CD4-positive, CD25-positive, alpha-beta regulatory T cell (primary cell): ENCODE measurements at regions not wholly inside any gene's neighbourhood (a gene's known extent, or its start where the extent isn't known, plus 50 kb on each side); places are given as distances from the start of the nearest gene placed in this dataset.
A peak's percentile ranks its signal among the peaks of the same experiment; 100 is the strongest.

Source experiments
- ATAC-seq, 2 donors: fragments of 150-1000 bp; cut with Tn5 transposase; one replicate each; pipeline ENCODE4 v1.10.0; 2021; ENCODE audit warnings: low read depth in 2 of 2, moderate number of reproducible peaks in 2 of 2, moderate library complexity in 1 of 2
- DNase-seq, 3 donors: peaks; one replicate each; pipeline versions ENCODE4 v3.0.0 to v3.0.0-alpha.2; 2012 to 2022; ENCODE audit warnings: mixed read lengths in 1 of 3
- H3K27ac ChIP-seq: one replicate; pipeline ENCODE4 v1.7.0; 2013; ENCODE audit warnings: mild to moderate bottlenecking, low read length; ENCODE audit not compliant: insufficient read depth, poor library complexity, severe bottlenecking
- H3K27me3 ChIP-seq: one replicate; pipeline ENCODE4 v1.7.0; 2013; ENCODE audit warnings: low read length; ENCODE audit not compliant: control insufficient read depth, insufficient read depth
- H3K36me3 ChIP-seq: one replicate; pipeline ENCODE4 v1.7.0; 2013; ENCODE audit warnings: mild to moderate bottlenecking, low read length, moderate library complexity; ENCODE audit not compliant: control insufficient read depth, insufficient read depth
- H3K4me1 ChIP-seq: 2 replicates; pipeline ENCODE4 v1.7.0; 2013; ENCODE audit warnings: mild to moderate bottlenecking, low read length; ENCODE audit not compliant: insufficient read depth, control insufficient read depth, poor library complexity, severe bottlenecking
- H3K4me3 ChIP-seq: one replicate; pipeline ENCODE4 v1.7.0; 2013; ENCODE audit warnings: low read depth, mild to moderate bottlenecking, low read length, moderate library complexity
- H3K9me3 ChIP-seq, 2 experiments: 1 replicate in 1 of 2; 2 replicates in 1 of 2; pipeline ENCODE4 v1.7.0; 2013; ENCODE audit warnings: low read length in 2 of 2, mild to moderate bottlenecking in 1 of 2, moderate library complexity in 1 of 2; ENCODE audit not compliant: control insufficient read depth in 2 of 2
- H3K27ac Mint-ChIP-seq, 3 donors: one replicate each; pipeline ENCODE4 v1.8.0; 2020 to 2022; ENCODE audit warnings: mild to moderate bottlenecking in 3 of 3, mixed read lengths in 3 of 3, moderate library complexity in 2 of 3
- H3K27me3 Mint-ChIP-seq: one replicate; pipeline ENCODE4 v1.8.0; 2022; ENCODE audit warnings: mild to moderate bottlenecking, mixed read lengths
- H3K36me3 Mint-ChIP-seq: one replicate; pipeline ENCODE4 v1.8.0; 2020; ENCODE audit warnings: mixed read lengths
- H3K4me1 Mint-ChIP-seq, 4 donors: one replicate each; pipeline ENCODE4 v1.8.0; 2020 to 2022; ENCODE audit warnings: mixed read lengths in 4 of 4, mild to moderate bottlenecking in 1 of 4
- H3K4me3 Mint-ChIP-seq, 4 donors: one replicate each; pipeline ENCODE4 v1.8.0; 2020 to 2022; ENCODE audit warnings: mild to moderate bottlenecking in 4 of 4, mixed read lengths in 4 of 4, moderate library complexity in 3 of 4
- H3K9me3 Mint-ChIP-seq, 7 donors: one replicate each; pipeline ENCODE4 v1.8.0; 2020 to 2022; ENCODE audit warnings: mixed read lengths in 7 of 7, mild to moderate bottlenecking in 3 of 7, moderate library complexity in 2 of 7

- DNase-seq, result no peak
- no peak overlapping the region for H3K27ac Mint-ChIP-seq
- no peak overlapping the region for H3K4me3 Mint-ChIP-seq
- peaks cover 0 to 3% (median 0%) of the 10 kb centered on the region in 7 donors for H3K9me3 Mint-ChIP-seq
- H3K36me3 ChIP-seq, result no peaks in the 10 kb centered on the region
- H3K36me3 Mint-ChIP-seq, result no peaks in the 10 kb centered on the region
- no peaks in the 10 kb centered on the region for H3K27me3 ChIP-seq
- no peaks in the 10 kb centered on the region for H3K27me3 Mint-ChIP-seq
- no peak overlapping the region for H3K4me3 ChIP-seq
- peaks cover 0 to 12% (median 0%) of the 10 kb centered on the region in 4 donors for H3K4me1 Mint-ChIP-seq
- ATAC-seq, result no peak
- no peaks in the 10 kb centered on the region for H3K9me3 ChIP-seq
- no peaks in the 10 kb centered on the region for H3K4me1 ChIP-seq
- no peak overlapping the region for H3K27ac ChIP-seq
These were observed 141.7 kb downstream of the ZFP36L2 start for GRCh38 chr2:43084699-43085091.

GRCh38 chr2:43083710-43084698 is 142.4 kb downstream of the ZFP36L2 start:
- Mint-ChIP-seq H3K4me3 (no peak overlapping the region), H3K27ac (no peak overlapping the region), H3K27me3 (no peaks in the 10 kb centered on the region), H3K4me1 (peaks cover 0 to 15% (median 0%) of the 10 kb centered on the region in 4 donors), H3K9me3 (peaks cover 0 to 3% (median 0%) of the 10 kb centered on the region in 7 donors), H3K36me3 (no peaks in the 10 kb centered on the region)
- Histone ChIP-seq H3K36me3 (no peaks in the 10 kb centered on the region), H3K4me1 (no peaks in the 10 kb centered on the region), H3K4me3 (no peak overlapping the region), H3K9me3 (no peaks in the 10 kb centered on the region), H3K27me3 (no peaks in the 10 kb centered on the region), H3K27ac (no peak overlapping the region)
- DNase-seq, result no peak
- no peak for ATAC-seq

GRCh38 chr2:43082903-43083677 is 143.3 kb downstream of the ZFP36L2 start:
- Histone ChIP-seq H3K9me3 (no peaks in the 10 kb centered on the region), H3K36me3 (no peaks in the 10 kb centered on the region), H3K4me3 (no peak overlapping the region), H3K27ac (no peak overlapping the region), H3K27me3 (no peaks in the 10 kb centered on the region), H3K4me1 (no peaks in the 10 kb centered on the region)
- Mint-ChIP-seq H3K4me1 (peaks cover 0 to 15% (median 0%) of the 10 kb centered on the region in 4 donors), H3K4me3 (no peak overlapping the region), H3K27ac (peak overlapping the region in 1 of 3 donors; percentile 78), H3K27me3 (no peaks in the 10 kb centered on the region), H3K9me3 (peaks cover 0 to 3% (median 0%) of the 10 kb centered on the region in 7 donors), H3K36me3 (no peaks in the 10 kb centered on the region)
- DNase-seq (no peak), ATAC-seq (no peak)

- Mint-ChIP-seq H3K27me3 (no peaks in the 10 kb centered on the region), H3K36me3 (no peaks in the 10 kb centered on the region), H3K27ac (peak overlapping the region in 1 of 3 donors; percentile 78), H3K4me3 (no peak overlapping the region), H3K9me3 (no peaks in the 10 kb centered on the region), H3K4me1 (peaks cover 0 to 15% (median 0%) of the 10 kb centered on the region in 4 donors)
- no peak overlapping the region for H3K4me3 ChIP-seq
- H3K27ac ChIP-seq, result no peak overlapping the region
- no peaks in the 10 kb centered on the region for H3K36me3 ChIP-seq
- no peak for ATAC-seq
- no peaks in the 10 kb centered on the region for H3K4me1 ChIP-seq
- H3K9me3 ChIP-seq, result no peaks in the 10 kb centered on the region
- H3K27me3 ChIP-seq, result no peaks in the 10 kb centered on the region
- DNase-seq, result no peak
These were observed 144.1 kb downstream of the ZFP36L2 start for GRCh38 chr2:43082111-43082894.

GRCh38 chr2:43081131-43081765 is 145.2 kb downstream of the ZFP36L2 start:
- H3K4me1 Mint-ChIP-seq, result peaks cover 0 to 15% (median 0%) of the 10 kb centered on the region in 4 donors
- DNase-seq (no peak), ATAC-seq (no peak)
- Histone ChIP-seq H3K4me3 (no peak overlapping the region), H3K27ac (no peak overlapping the region), H3K36me3 (no peaks in the 10 kb centered on the region), H3K9me3 (no peaks in the 10 kb centered on the region), H3K4me1 (no peaks in the 10 kb centered on the region), H3K27me3 (no peaks in the 10 kb centered on the region)
- H3K27ac Mint-ChIP-seq, result peak overlapping the region in 1 of 3 donors; percentile 71
- no peaks in the 10 kb centered on the region for H3K9me3 Mint-ChIP-seq
- H3K36me3 Mint-ChIP-seq, result no peaks in the 10 kb centered on the region
- H3K27me3 Mint-ChIP-seq, result no peaks in the 10 kb centered on the region
- H3K4me3 Mint-ChIP-seq, result no peak overlapping the region

- no peak for ATAC-seq
- Histone ChIP-seq H3K9me3 (no peaks in the 10 kb centered on the region), H3K4me1 (no peaks in the 10 kb centered on the region), H3K27ac (no peak overlapping the region), H3K27me3 (no peaks in the 10 kb centered on the region), H3K36me3 (no peaks in the 10 kb centered on the region), H3K4me3 (no peak overlapping the region)
- H3K27ac Mint-ChIP-seq, result peak overlapping the region in 1 of 3 donors; percentile 47
- DNase-seq, result no peak
- no peaks in the 10 kb centered on the region for H3K36me3 Mint-ChIP-seq
- H3K4me1 Mint-ChIP-seq, result peaks cover 0 to 15% (median 0%) of the 10 kb centered on the region in 4 donors
- H3K9me3 Mint-ChIP-seq, result no peaks in the 10 kb centered on the region
- H3K4me3 Mint-ChIP-seq, result no peak overlapping the region
- no peaks in the 10 kb centered on the region for H3K27me3 Mint-ChIP-seq
These were observed 145.8 kb downstream of the ZFP36L2 start for GRCh38 chr2:43080571-43081021.
